Lung (tissue), 11 donors: ENCODE measurements at regions not wholly inside any gene's neighbourhood (a gene's known extent, or its start where the extent isn't known, plus 50 kb on each side); places are given as distances from the start of the nearest gene placed in this dataset.

ENCODE experiments used
- ATAC-seq: fragments of 200-7000 bp; cut with Tn5 transposase; one replicate; pipeline ENCODE4 v1.9.1; 2020; ENCODE audit warnings: moderate number of reproducible peaks; ENCODE audit not compliant: insufficient read depth, low FRiP score
- DNase-seq, 3 donors: peaks; one replicate each; pipeline ENCODE4 v3.0.0-alpha.2; 2013 to 2017
- H3K27ac ChIP-seq, 2 donors: one replicate each; pipeline ENCODE4 v1.5.1; 2013; ENCODE audit warnings: mild to moderate bottlenecking in 2 of 2, moderate library complexity in 2 of 2, control low read depth in 1 of 2, inconsistent platforms in 1 of 2, low read depth in 1 of 2, low read length in 1 of 2
- H3K27me3 ChIP-seq, 3 donors: one replicate each; pipeline ENCODE4 v1.5.1; 2013; ENCODE audit warnings: low read length in 2 of 3; ENCODE audit not compliant: control insufficient read depth in 3 of 3, insufficient read depth in 3 of 3
- H3K36me3 ChIP-seq, 4 donors: one replicate each; pipeline ENCODE4 v1.5.1; 2013; ENCODE audit warnings: low read length in 4 of 4, mild to moderate bottlenecking in 1 of 4, moderate library complexity in 1 of 4; ENCODE audit not compliant: control insufficient read depth in 4 of 4, insufficient read depth in 4 of 4
- H3K4me1 ChIP-seq, 5 donors: one replicate each; pipeline ENCODE4 v1.5.1; 2013; ENCODE audit warnings: low read length in 5 of 5, mild to moderate bottlenecking in 2 of 5, moderate library complexity in 1 of 5; ENCODE audit not compliant: control insufficient read depth in 5 of 5, insufficient read depth in 5 of 5
- H3K4me3 ChIP-seq: one replicate; pipeline ENCODE4 v1.5.1; 2013; ENCODE audit warnings: mild to moderate bottlenecking, control low read depth, moderate library complexity
- H3K9ac ChIP-seq, 2 donors: one replicate each; pipeline ENCODE4 v1.5.1; 2013; ENCODE audit warnings: low read length in 2 of 2, control low read depth in 1 of 2; ENCODE audit not compliant: insufficient read depth in 1 of 2
- H3K9me3 ChIP-seq, 4 donors: one replicate each; pipeline ENCODE4 v1.5.1; 2013; ENCODE audit warnings: low read length in 3 of 4, mild to moderate bottlenecking in 1 of 4, moderate library complexity in 1 of 4; ENCODE audit not compliant: control insufficient read depth in 4 of 4, insufficient read depth in 3 of 4
- WGBS, 2 donors: extraction: QIAGEN DNeasy Blood & Tissue Kit; methylation state at CpG; one replicate each; pipeline ENCODE4 v1.1.7; 2013; 5-methylcytosine and 5-hydroxymethylcytosine counted together
- TF ChIP-seq, protein P1 (sequence below): IDR thresholded peaks from 2 replicates; pipeline ENCODE4 v1.5.1; 2012; ENCODE audit warnings: mild to moderate bottlenecking; ENCODE audit errors: control extremely low read depth, extremely low read depth
- donor health status: control.
- donor health status: control.
- donor health status: Bipolar disorder and iron deficiency.
- donor health status: healthy.
- donor health status: DM: yes; HTN: yes; CAD: no.

DNA sequence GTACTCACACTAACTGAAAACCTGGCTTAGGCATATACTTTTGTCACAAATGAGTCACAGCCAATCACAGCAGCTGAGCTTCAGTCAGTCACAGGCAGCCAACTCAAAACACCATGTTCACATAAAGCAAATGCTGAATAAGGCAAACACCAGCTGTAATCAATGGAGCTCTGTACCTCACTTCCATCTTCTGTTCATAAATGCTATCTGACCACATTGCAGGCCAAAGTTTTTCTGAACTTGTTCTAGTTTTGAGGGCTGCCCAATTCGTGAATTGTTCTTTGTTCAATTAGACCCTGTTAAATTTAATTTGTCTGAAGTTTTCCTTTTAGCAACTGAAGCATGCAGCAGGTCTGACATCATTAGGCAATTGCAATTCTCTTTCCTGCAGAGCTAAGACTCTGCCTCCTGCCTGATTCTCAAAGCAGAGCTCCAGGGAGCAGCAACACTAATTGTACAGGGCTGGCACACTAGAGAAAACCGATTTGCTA, 129.9 kb downstream of the WIF1 start:
- Histone ChIP-seq H3K9ac (no peak overlapping the region), H3K27me3 (no peaks in the 10 kb centered on the region), H3K9me3 (peaks cover 0 to 5% (median 0%) of the 10 kb centered on the region in 4 donors), H3K27ac (no peak overlapping the region), H3K36me3 (no peaks in the 10 kb centered on the region), H3K4me1 (peaks cover 0 to 16% (median 0%) of the 10 kb centered on the region in 5 donors), H3K4me3 (no peak overlapping the region)
- TF ChIP-seq, protein P1, sequence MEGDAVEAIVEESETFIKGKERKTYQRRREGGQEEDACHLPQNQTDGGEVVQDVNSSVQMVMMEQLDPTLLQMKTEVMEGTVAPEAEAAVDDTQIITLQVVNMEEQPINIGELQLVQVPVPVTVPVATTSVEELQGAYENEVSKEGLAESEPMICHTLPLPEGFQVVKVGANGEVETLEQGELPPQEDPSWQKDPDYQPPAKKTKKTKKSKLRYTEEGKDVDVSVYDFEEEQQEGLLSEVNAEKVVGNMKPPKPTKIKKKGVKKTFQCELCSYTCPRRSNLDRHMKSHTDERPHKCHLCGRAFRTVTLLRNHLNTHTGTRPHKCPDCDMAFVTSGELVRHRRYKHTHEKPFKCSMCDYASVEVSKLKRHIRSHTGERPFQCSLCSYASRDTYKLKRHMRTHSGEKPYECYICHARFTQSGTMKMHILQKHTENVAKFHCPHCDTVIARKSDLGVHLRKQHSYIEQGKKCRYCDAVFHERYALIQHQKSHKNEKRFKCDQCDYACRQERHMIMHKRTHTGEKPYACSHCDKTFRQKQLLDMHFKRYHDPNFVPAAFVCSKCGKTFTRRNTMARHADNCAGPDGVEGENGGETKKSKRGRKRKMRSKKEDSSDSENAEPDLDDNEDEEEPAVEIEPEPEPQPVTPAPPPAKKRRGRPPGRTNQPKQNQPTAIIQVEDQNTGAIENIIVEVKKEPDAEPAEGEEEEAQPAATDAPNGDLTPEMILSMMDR = no peak
- no peak for ATAC-seq
- peak in 2 of 3 donors; percentile 21 to 34 for DNase-seq
- 60 to 81% methylated on average over 2 of the region's 2 CpGs for WGBS, 2 donors

DNA sequence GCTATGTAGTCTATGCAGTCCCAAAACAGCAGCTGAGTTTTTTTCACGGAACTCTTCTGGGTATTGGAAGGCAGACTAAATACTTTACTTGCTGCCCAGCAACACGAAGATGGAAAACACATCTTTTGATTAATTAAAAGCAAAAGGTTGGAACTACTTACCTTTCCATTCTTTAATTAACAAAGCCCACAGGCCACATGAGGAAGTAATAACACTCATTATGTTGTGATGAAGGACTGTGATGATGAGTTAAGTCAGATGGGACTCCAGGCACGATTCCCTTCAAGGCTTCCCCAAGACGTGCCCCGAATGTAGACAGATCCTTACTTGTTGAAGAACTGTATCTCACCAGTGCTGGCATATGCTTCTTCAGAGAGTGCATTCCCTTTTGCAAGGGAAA, 129.0 kb downstream of the WIF1 start:
- TF ChIP-seq, protein P1 = no peak
- DNase-seq (no peak), ATAC-seq (no peak)
- Histone ChIP-seq H3K4me3 (no peak overlapping the region), H3K9ac (no peak overlapping the region), H3K9me3 (peaks cover 0 to 5% (median 0%) of the 10 kb centered on the region in 4 donors), H3K27ac (no peak overlapping the region), H3K27me3 (no peaks in the 10 kb centered on the region), H3K36me3 (no peaks in the 10 kb centered on the region), H3K4me1 (peaks cover 0 to 16% (median 0%) of the 10 kb centered on the region in 5 donors)
- 71 to 80% methylated on average over 5 of the region's 5 CpGs for WGBS, 2 donors

DNA sequence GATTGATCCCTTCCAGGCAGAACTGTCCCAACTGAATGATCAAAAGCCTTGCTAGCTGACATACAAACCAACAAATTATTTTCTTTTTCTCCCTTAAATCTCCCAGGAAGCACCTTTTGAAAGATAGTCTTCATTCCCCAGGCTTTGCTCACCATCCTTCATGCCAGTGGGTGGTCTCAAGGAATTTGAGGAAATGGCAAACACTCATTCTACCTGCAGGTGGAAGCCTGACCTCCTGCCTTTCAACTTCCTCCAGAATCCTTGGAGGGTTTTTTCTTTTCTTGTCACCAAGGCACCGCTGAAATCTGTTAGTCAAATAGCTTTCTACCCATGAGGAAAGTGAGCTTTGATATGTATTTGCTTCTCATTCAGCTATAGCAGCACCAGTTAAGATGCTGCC, 128.5 kb downstream of the WIF1 start:
- Histone ChIP-seq H3K4me3 (no peak overlapping the region), H3K27me3 (no peaks in the 10 kb centered on the region), H3K36me3 (no peaks in the 10 kb centered on the region), H3K9ac (no peak overlapping the region), H3K27ac (no peak overlapping the region), H3K9me3 (peaks cover 0 to 5% (median 0%) of the 10 kb centered on the region in 4 donors), H3K4me1 (peaks cover 0 to 17% (median 0%) of the 10 kb centered on the region in 5 donors)
- ATAC-seq (no peak), DNase-seq (no peak)
- TF ChIP-seq, protein P1 = no peak
- WGBS, 2 donors = 18 to 29% methylated on average over 1 of the region's 1 CpG

DNA sequence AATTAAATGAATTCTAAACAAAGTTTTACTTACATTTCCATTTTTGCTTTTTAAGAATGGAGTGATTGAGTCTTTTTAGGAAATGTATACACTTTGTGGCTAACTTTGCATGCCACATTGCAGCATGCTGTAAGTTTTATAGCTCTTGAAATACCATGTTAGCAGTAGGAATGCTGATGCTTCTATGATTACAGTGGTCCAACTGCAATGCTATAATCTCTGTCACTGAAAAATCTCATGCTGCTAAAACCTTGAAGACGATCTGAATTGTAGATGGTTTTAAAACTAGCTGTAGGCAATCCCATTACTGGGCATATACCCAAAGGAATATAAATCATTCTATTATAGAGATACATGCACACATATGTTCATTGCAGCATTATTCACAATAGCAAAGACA, 127.6 kb downstream of the WIF1 start:
- Histone ChIP-seq H3K27ac (no peak overlapping the region), H3K4me1 (peaks cover 0 to 26% (median 1%) of the 10 kb centered on the region in 5 donors), H3K9me3 (peaks cover 0 to 5% (median 0%) of the 10 kb centered on the region in 4 donors), H3K9ac (no peak overlapping the region), H3K36me3 (no peaks in the 10 kb centered on the region), H3K4me3 (no peak overlapping the region), H3K27me3 (no peaks in the 10 kb centered on the region)
- ATAC-seq (no peak), DNase-seq (no peak)
- 61 to 62% methylated on average over 1 of the region's 1 CpG for WGBS, 2 donors
- TF ChIP-seq, protein P1 = no peak
